KMS-11 (cell line): ENCODE measurements at regions not wholly inside any gene's neighbourhood (a gene's known extent, or its start where the extent isn't known, plus 50 kb on each side); places are given as distances from the start of the nearest gene placed in this dataset.

Source experiments
- H2AFZ ChIP-seq: fragments of 200-600 bp; sonication (generic); 2 replicates; pipeline ENCODE4 v1.6.1; 2016; ENCODE audit warnings: antibody characterized with exemption, mixed run types, low read depth
- H3K27ac ChIP-seq: fragments of 200-600 bp; sonication (generic); 2 replicates; pipeline ENCODE4 v1.6.1; 2016; ENCODE audit warnings: mild to moderate bottlenecking, mixed run types
- H3K27me3 ChIP-seq: fragments of 200-600 bp; sonication (generic); 2 replicates; pipeline ENCODE4 v1.6.1; 2017; ENCODE audit warnings: mild to moderate bottlenecking, low read depth, mixed run types, moderate library complexity; ENCODE audit not compliant: insufficient read depth
- H3K36me3 ChIP-seq: fragments of 200-600 bp; sonication (generic); 2 replicates; pipeline ENCODE4 v1.6.1; 2017; ENCODE audit warnings: mild to moderate bottlenecking, mixed run types; ENCODE audit not compliant: insufficient read depth
- H3K4me1 ChIP-seq: fragments of 200-600 bp; sonication (generic); 2 replicates; pipeline ENCODE4 v1.6.1; 2016; ENCODE audit warnings: mild to moderate bottlenecking, low read depth, mixed run types; ENCODE audit not compliant: poor library complexity, severe bottlenecking
- H3K4me2 ChIP-seq: fragments of 200-600 bp; sonication (generic); 2 replicates; pipeline ENCODE4 v1.7.0; 2016; ENCODE audit warnings: mild to moderate bottlenecking, mixed run types
- H3K4me3 ChIP-seq: fragments of 200-600 bp; sonication (generic); IDR thresholded peaks from 2 replicates; pipeline ENCODE4 v1.6.1; 2017; ENCODE audit warnings: low read depth, low read length, mixed read lengths; ENCODE audit not compliant: insufficient read depth
- H3K79me2 ChIP-seq: fragments of 200-600 bp; sonication (generic); 2 replicates; pipeline ENCODE4 v1.6.1; 2016; ENCODE audit warnings: low read depth, mixed run types; ENCODE audit not compliant: insufficient read depth
- H3K9ac ChIP-seq: fragments of 200-600 bp; sonication (generic); 2 replicates; pipeline ENCODE4 v1.6.1; 2016; ENCODE audit warnings: mild to moderate bottlenecking, mixed run types
- H4K20me1 ChIP-seq: fragments of 200-600 bp; sonication (generic); 2 replicates; pipeline ENCODE4 v1.6.1; 2016; ENCODE audit warnings: mild to moderate bottlenecking, mixed run types; ENCODE audit not compliant: insufficient read depth
- TF ChIP-seq, protein P1 (sequence below): fragments of 200-600 bp; sonication (generic); conservative IDR thresholded peaks from 2 replicates; pipeline ENCODE4 v1.6.1; 2017; ENCODE audit warnings: low read depth, mild to moderate bottlenecking, antibody characterized with exemption, low read length, moderate library complexity, mixed read lengths

DNA sequence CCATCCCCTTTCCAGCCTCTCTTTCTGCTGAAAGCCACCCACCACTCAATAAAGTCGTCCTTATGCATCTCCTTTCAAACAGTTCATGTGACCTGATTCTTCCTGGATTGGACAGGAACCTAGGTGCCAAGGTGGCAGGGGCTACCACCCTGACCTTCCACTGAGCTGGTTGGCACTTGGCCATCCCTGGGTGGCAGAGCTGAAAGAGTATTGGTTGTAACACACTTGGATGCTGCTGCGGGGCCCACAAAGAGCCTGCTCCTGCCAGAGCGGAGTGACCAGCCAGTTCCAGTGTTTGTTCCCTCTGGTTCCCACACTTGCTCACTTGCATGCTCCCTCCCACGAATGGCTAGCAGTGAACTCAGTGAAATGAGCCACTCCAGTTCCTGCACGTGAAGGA lies 57.2 kb upstream of the OR4C15 start:
- H3K36me3 ChIP-seq: no peaks in the 10 kb centered on the region
- no peaks in the 10 kb centered on the region for H3K79me2 ChIP-seq
- no peak overlapping the region for H3K4me2 ChIP-seq
- H3K9ac ChIP-seq: no peak overlapping the region
- H2AFZ ChIP-seq: no peak overlapping the region
- H4K20me1 ChIP-seq: no peaks in the 10 kb centered on the region
- H3K4me3 ChIP-seq: no peak overlapping the region
- H3K27me3 ChIP-seq: no peaks in the 10 kb centered on the region
- no peaks in the 10 kb centered on the region for H3K4me1 ChIP-seq
- TF ChIP-seq, protein P1, sequence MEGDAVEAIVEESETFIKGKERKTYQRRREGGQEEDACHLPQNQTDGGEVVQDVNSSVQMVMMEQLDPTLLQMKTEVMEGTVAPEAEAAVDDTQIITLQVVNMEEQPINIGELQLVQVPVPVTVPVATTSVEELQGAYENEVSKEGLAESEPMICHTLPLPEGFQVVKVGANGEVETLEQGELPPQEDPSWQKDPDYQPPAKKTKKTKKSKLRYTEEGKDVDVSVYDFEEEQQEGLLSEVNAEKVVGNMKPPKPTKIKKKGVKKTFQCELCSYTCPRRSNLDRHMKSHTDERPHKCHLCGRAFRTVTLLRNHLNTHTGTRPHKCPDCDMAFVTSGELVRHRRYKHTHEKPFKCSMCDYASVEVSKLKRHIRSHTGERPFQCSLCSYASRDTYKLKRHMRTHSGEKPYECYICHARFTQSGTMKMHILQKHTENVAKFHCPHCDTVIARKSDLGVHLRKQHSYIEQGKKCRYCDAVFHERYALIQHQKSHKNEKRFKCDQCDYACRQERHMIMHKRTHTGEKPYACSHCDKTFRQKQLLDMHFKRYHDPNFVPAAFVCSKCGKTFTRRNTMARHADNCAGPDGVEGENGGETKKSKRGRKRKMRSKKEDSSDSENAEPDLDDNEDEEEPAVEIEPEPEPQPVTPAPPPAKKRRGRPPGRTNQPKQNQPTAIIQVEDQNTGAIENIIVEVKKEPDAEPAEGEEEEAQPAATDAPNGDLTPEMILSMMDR: no peak
- H3K27ac ChIP-seq: no peak overlapping the region

DNA sequence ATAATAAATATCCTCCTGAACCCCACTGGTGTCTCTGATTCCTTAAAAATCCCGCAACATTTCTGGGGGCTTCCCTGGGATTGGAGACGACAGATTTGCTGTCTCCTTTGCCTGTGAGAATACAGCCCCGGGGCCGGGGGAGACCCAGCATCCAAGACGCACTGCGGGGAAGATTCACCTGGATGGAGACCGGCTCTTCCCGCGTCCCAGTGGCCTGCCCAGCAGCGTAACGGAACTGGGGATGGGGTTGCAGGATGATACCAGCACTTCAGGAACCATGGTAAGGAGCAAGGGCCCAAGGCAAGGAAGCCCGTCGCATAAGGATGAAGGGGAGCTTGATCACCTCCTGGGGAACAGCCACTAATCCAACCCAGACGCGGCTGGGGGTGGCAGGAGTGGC lies 53.3 kb upstream of the OR4C15 start:
- H4K20me1 ChIP-seq: no peaks in the 10 kb centered on the region
- no peaks in the 10 kb centered on the region for H3K27me3 ChIP-seq
- no peak overlapping the region for H3K4me2 ChIP-seq
- TF ChIP-seq, protein P1: no peak
- H3K79me2 ChIP-seq: no peaks in the 10 kb centered on the region
- no peak overlapping the region for H3K4me3 ChIP-seq
- no peak overlapping the region for H3K9ac ChIP-seq
- H3K4me1 ChIP-seq: no peaks in the 10 kb centered on the region
- no peaks in the 10 kb centered on the region for H3K36me3 ChIP-seq
- no peak overlapping the region for H3K27ac ChIP-seq
- no peak overlapping the region for H2AFZ ChIP-seq

DNA sequence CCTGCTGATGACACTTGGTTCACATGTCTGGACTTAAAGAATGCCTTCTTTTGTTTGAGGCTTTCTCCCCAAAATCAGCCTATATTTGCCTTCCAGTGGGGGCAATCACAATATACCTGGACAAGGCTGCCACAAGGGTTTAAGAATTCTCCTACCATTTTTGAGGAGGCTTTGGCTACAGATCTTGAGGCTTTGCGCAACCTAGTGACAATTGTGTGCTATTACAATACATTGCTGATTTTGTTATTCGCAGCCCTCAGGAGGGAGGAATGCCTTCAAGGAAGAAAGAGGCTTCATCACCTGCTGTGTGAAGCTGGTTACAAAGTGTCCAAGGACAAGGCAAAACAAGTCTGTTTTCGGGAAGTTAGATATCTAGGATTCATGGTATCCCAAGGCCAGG lies 50.8 kb upstream of the OR4C15 start:
- H3K4me3 ChIP-seq: no peak overlapping the region
- H3K4me2 ChIP-seq: no peak overlapping the region
- TF ChIP-seq, protein P1: 0 out of 2 replicates have a peak, but pooled peaks have one; percentile 21
- no peak overlapping the region for H2AFZ ChIP-seq
- H3K79me2 ChIP-seq: no peaks in the 10 kb centered on the region
- H3K4me1 ChIP-seq: no peaks in the 10 kb centered on the region
- no peak overlapping the region for H3K27ac ChIP-seq
- H3K27me3 ChIP-seq: no peaks in the 10 kb centered on the region
- H3K9ac ChIP-seq: no peak overlapping the region
- no peaks in the 10 kb centered on the region for H4K20me1 ChIP-seq
- H3K36me3 ChIP-seq: no peaks in the 10 kb centered on the region
